ENCODE measurements at regions not wholly inside any gene's neighbourhood (a gene's known extent, or its start where the extent isn't known, plus 50 kb on each side); places are given as distances from the start of the nearest gene placed in this dataset.

DNA sequence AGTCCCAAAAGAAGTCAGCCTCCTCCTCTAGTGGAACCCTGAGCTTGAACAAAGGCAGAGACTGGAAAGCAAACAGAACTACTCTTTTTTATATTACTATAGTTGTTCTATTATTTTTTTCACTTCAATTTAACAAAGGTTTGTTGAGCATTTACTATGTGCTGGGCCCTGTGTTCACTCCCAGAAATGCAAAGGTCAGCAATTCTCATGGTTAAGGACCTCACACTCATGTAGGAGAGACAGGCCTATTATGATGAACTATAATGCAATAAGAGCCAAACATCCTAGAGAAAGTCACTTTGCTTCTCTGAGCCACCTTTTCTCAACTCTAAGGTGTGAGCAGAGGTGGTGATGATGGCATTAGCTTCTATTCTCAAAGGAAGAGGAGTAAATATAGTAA is 82.1 kb upstream of the ARHGEF3 start:
- no peak overlapping the region for H3K27ac Mint-ChIP-seq
- H3K27me3 Mint-ChIP-seq, result no peaks in the 10 kb centered on the region
- peaks cover 57% of the 10 kb centered on the region for H3K36me3 Mint-ChIP-seq
- CTCF ChIA-PET, result no interaction called here
- no peaks in the 10 kb centered on the region for H3K9me3 Mint-ChIP-seq
- H3K4me3 Mint-ChIP-seq, result no peak overlapping the region
- no peak for DNase-seq
- H3K4me1 Mint-ChIP-seq, result peaks cover 73% of the 10 kb centered on the region

DNA sequence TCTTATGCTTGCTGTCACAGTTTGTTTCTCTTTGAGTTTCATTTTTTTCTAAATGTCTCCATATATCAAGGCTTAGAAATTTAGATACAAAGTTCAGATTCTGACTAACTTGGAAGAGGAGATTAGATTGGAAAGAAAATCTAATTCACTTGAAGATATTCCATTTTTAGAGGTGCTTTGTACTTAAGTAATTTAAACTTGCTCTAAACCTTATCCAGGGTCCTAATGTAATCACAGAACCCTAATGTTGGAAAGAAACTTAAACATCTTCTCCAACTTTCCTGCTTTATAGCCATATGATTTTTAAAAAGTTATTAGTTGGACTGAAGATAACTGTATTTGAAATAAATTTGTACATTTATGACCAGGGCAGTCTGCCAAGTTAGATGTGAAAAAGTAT is 81.1 kb upstream of the ARHGEF3 start:
- H3K4me1 Mint-ChIP-seq, result peaks cover 73% of the 10 kb centered on the region
- no peak overlapping the region for H3K4me3 Mint-ChIP-seq
- no peaks in the 10 kb centered on the region for H3K27me3 Mint-ChIP-seq
- peaks cover 58% of the 10 kb centered on the region for H3K36me3 Mint-ChIP-seq
- CTCF ChIA-PET, result no interaction called here
- DNase-seq, result no peak
- H3K27ac Mint-ChIP-seq, result no peak overlapping the region
- no peaks in the 10 kb centered on the region for H3K9me3 Mint-ChIP-seq

DNA sequence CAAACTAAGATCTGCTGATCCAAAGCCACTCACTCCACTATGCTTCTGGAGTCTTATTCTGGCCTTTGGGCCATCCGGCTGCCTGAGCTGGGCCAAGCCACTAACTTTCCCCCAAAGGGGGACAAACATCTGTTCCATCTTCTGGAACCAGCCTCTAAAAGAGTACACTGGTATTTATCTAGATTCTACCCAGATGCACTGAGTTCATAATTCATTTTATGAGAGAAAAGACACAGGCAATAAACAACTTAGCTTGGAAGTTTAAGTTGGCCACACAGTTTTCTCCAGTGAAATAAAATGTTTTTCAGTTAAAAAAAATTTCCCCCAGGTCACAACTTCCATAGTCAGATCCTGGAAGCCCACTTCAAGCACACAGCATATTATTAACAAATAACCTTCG is 80.1 kb upstream of the ARHGEF3 start:
- no peak for DNase-seq
- CTCF ChIA-PET, result interaction anchor here (1.4 to 1.5 kb wide), 2 partner anchors 82 to 107 kb away, joined by 4 read pairs; no protein-coding TSS in a partner anchor
- Mint-ChIP-seq H3K36me3 (peaks cover 51% of the 10 kb centered on the region), H3K4me1 (peaks cover 70% of the 10 kb centered on the region), H3K4me3 (no peak overlapping the region), H3K9me3 (no peaks in the 10 kb centered on the region), H3K27me3 (no peaks in the 10 kb centered on the region), H3K27ac (no peak overlapping the region)

DNA sequence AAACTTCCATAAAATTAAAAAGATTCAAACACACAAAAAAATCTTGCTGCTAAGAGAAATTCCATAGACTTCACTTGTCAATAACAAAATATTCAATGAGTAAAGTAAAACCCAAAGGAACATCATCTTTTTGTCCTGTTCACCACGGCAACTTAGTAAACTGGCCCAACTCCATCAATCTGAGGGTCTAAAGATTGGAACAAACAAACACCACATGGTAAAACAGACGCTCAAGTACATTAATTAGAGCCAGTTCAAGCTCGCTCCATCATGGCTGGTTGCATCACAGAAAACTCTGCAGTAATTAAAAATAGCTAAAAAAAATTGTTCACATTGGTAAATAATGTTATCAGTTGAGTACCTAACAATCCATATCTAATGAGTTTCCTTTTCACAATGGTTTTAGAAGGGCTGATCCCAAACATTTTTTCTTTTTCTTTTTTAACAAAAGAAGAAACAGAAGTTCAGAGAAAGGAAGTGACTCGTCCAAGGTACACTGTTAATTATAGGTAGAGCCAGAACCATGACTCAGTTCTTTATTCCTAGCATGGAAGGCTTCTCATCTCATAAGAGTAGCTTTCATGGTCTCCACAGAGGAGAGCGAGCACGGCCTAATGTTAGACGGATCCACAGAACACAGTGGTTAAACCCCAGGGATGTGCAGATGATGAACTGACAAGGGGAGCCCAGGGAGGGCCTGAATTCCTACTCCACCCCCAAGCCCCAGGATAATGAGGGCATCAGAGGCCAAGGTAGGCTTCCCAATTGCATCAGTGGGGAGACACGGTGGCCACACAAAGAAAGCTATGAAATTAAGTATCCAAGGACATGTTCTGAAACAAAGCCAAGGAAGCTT is 79.2 kb upstream of the ARHGEF3 start:
- Mint-ChIP-seq H3K9me3 (no peaks in the 10 kb centered on the region), H3K27ac (no peak overlapping the region), H3K4me3 (no peak overlapping the region), H3K27me3 (no peaks in the 10 kb centered on the region), H3K4me1 (peaks cover 69% of the 10 kb centered on the region), H3K36me3 (peaks cover 44% of the 10 kb centered on the region)
- DNase-seq, result no peak
- CTCF ChIA-PET, result interaction anchor here (1.4 to 1.5 kb wide), 2 partner anchors 81 to 108 kb away, joined by 4 read pairs; no protein-coding TSS in a partner anchor

DNA sequence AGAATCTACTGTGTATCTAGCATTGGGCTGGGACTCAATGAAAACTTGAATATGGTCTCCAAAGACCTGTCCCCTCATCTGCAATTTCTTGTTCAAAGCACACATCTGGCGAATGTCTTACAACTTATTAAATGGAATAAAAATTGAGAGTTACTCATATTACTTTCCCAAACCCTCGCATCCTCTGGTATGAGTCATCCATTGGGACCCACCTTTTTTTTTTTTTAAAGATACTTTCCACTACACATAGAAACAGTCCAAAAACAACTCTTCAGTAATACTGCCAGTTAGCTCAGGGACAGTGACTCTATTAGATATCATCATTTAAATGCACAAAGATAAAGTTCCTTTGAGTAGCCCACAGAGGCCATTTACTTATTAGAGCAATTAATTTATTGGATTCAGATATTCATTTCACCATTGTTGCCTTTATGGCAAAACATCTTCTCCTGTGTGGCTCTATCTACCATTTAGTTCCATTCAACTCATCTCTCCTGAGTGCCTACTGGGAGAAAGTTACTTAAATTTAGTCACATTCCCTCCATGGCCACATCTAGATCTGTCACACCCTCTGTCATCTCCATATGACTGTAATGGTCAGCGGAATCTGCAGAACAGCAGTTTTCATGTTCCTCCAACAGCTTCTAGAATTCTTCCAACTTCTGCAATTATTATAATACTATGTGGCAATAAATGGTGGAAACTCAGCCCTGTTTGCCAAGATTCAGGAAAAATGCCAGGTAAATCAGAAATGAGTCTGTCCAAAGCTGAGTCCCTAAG is 77.9 kb upstream of the ARHGEF3 start:
- no peak overlapping the region for H3K4me3 Mint-ChIP-seq
- peaks cover 35% of the 10 kb centered on the region for H3K36me3 Mint-ChIP-seq
- no peaks in the 10 kb centered on the region for H3K27me3 Mint-ChIP-seq
- DNase-seq, result no peak
- CTCF ChIA-PET, result interaction anchor here (2.3 kb wide), 1 partner anchor 79 kb away, joined by 10 read pairs; no protein-coding TSS in a partner anchor
- no peak overlapping the region for H3K27ac Mint-ChIP-seq
- no peaks in the 10 kb centered on the region for H3K9me3 Mint-ChIP-seq
- H3K4me1 Mint-ChIP-seq, result peaks cover 67% of the 10 kb centered on the region

DNA sequence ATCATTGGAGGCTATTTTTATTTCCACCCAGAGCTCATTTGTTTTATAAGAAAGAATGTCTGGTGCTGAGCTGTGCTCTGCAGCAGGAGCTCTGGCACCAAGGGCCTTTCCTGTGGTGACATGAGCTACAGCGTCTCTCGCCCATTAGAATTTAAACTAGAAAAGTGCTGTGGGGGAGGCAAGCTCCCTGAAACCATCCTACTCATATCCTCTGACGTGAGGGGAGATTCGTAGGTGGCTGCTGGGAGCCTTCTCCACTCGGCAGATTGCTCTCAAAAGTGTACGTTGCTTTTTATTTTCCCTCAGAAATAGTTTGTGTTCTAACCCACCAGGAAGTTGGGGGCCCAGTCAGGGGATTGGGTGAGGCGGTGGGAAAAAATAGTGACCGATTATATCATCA is 76.3 kb upstream of the ARHGEF3 start:
- peaks cover 70% of the 10 kb centered on the region for H3K4me1 Mint-ChIP-seq
- peaks cover 43% of the 10 kb centered on the region for H3K36me3 Mint-ChIP-seq
- peaks cover 3% of the 10 kb centered on the region for H3K9me3 Mint-ChIP-seq
- H3K27ac Mint-ChIP-seq, result peak overlapping the region; percentile 87
- CTCF ChIA-PET, result interaction anchor here (1.0 to 2.3 kb wide), 10 partner anchors 9 to 117 kb away, joined by 3 to 10 read pairs (median 4); no protein-coding TSS in a partner anchor
- H3K4me3 Mint-ChIP-seq, result no peak overlapping the region
- peak; percentile 46 for DNase-seq
- no peaks in the 10 kb centered on the region for H3K27me3 Mint-ChIP-seq

DNA sequence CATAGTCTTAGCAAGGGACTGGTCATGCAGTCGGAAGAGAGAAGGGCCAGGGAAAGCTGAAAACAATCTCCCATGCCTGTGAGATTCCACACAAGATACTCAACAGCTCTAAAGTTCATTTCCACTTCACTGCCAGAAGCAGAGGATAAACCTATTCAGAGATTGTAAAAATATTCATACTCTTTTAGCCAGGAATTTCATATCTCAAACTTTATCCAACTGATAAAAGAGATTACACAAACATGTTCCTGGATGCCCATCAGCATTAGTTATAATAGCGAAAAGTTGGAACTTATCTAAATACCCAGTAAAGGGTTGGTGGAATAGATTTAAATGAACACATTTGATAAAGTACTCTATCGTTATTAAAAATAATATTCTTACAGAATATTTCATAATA is 75.2 kb upstream of the ARHGEF3 start:
- Mint-ChIP-seq H3K4me3 (no peak overlapping the region), H3K9me3 (peaks cover 3% of the 10 kb centered on the region), H3K27me3 (no peaks in the 10 kb centered on the region), H3K36me3 (peaks cover 37% of the 10 kb centered on the region), H3K27ac (no peak overlapping the region), H3K4me1 (peaks cover 66% of the 10 kb centered on the region)
- no peak for DNase-seq
- CTCF ChIA-PET, result interaction anchor here (1.4 to 2.3 kb wide), 3 partner anchors 11 to 25 kb away, joined by 3 to 8 read pairs (median 7); no protein-coding TSS in a partner anchor

DNA sequence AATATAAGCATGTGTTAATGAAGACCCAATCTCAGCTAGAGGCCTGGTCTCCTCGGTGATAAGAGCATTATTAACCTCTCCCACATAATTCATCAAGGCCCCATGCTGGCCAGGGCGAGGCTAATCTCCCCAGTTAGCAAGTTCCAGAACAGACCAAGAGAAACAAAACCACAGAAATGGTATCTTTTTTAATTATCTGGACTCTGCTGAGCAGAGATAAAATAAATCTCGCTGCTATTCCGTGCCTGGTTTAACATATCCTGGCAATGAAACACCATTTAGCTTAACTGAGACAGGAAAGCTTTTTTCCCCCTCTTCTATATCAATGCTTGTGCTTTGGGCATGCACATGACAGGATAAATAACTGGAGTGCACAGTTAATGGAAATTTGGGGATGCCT is 72.5 kb upstream of the ARHGEF3 start:
- Mint-ChIP-seq H3K27ac (no peak overlapping the region), H3K27me3 (no peaks in the 10 kb centered on the region), H3K9me3 (peaks cover 3% of the 10 kb centered on the region), H3K36me3 (peaks cover 14% of the 10 kb centered on the region), H3K4me3 (no peak overlapping the region), H3K4me1 (peaks cover 50% of the 10 kb centered on the region)
- DNase-seq, result no peak
- CTCF ChIA-PET, result interaction anchor here (0.9 kb wide), 2 partner anchors 8 to 16 kb away, joined by 3 read pairs; no protein-coding TSS in a partner anchor

DNA sequence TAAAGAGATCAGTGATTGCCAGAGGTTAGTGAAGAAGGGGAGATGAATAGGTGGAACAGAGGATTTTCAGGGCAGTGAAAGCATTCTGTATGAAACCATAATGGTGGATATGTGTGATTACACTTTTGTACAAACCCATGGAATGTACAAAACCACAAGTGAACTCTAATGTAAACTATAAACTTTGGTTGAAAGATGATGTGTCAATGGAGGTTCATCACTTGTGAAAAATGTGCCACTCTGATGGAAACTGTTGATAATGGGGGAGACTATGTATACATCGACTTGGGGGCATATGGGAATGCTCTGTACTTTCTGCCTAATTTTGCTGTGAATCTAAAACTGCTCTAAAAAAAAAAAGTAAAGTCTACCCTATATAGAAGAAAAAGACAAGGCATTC is 68.7 kb upstream of the ARHGEF3 start:
- CTCF ChIA-PET, result interaction anchor here (0.9 kb wide), 1 partner anchor 9 kb away, joined by 3 read pairs; no protein-coding TSS in a partner anchor
- no peak overlapping the region for H3K27ac Mint-ChIP-seq
- no peak for DNase-seq
- H3K36me3 Mint-ChIP-seq, result peaks cover 16% of the 10 kb centered on the region
- H3K27me3 Mint-ChIP-seq, result no peaks in the 10 kb centered on the region
- H3K4me1 Mint-ChIP-seq, result peaks cover 27% of the 10 kb centered on the region
- H3K4me3 Mint-ChIP-seq, result no peak overlapping the region
- peaks cover 3% of the 10 kb centered on the region for H3K9me3 Mint-ChIP-seq

DNA sequence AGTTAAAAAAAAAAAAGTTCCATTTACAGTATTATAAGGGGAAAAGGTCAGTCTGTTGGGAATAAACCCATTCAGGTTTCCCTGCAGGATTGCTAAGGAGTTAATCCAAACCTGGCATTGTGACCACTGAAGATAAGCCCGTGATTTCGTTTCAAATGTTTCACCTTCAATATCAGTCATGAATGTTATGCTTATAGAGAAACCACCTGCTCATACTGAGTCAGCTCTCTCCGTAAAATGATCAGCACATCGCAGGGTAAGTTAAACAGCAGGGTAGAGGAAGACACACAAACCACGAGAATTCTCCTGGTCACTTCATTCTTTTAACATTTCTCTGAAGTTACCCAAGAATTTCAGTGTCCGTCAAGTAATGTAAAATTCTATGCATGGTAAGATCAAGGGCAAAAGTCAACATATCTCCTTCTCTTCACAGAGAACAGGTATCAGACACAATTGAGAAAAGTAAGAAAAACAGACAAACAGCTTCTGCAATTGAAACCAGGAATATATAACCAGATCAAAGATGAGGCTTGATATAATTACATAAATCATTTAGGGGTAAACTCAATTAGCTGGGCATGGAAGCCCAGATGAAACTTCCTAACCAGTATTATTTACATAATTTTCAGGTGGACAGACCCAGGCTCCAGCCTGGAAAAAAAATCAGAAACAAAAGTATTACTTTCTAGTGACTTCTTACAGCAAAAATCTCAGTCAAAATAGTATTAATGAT is 67.6 kb upstream of the ARHGEF3 start:
- Mint-ChIP-seq H3K27me3 (no peaks in the 10 kb centered on the region), H3K36me3 (peaks cover 18% of the 10 kb centered on the region), H3K4me1 (peaks cover 28% of the 10 kb centered on the region), H3K4me3 (no peak overlapping the region), H3K27ac (no peak overlapping the region), H3K9me3 (peaks cover 3% of the 10 kb centered on the region)
- no peak for DNase-seq
- CTCF ChIA-PET, result interaction anchor here (1.2 to 2.4 kb wide), 3 partner anchors 9 to 47 kb away, joined by 3 to 5 read pairs (median 5); no protein-coding TSS in a partner anchor

DNA sequence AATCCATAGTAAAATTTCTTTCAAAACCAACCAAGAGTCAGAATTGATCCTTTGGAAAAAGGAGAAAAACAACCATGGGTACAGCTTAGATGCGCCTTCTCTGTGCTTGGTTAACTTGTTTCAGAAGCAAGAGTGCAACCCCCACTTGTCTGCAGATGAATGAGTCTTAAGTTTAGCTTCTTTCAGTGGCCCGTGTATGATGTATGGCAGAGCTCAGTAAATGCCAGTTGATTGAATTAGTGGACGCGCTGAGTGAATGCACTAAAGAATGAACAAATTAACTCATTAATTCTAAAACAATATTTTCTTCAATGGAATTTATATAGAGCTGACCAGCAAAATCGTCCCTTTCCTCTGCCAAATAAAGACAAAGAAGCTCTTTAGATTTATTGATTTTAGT is 67.0 kb upstream of the ARHGEF3 start:
- no peak overlapping the region for H3K4me3 Mint-ChIP-seq
- CTCF ChIA-PET, result interaction anchor here (1.2 to 2.4 kb wide), 3 partner anchors 9 to 48 kb away, joined by 3 to 5 read pairs (median 5); no protein-coding TSS in a partner anchor

DNA sequence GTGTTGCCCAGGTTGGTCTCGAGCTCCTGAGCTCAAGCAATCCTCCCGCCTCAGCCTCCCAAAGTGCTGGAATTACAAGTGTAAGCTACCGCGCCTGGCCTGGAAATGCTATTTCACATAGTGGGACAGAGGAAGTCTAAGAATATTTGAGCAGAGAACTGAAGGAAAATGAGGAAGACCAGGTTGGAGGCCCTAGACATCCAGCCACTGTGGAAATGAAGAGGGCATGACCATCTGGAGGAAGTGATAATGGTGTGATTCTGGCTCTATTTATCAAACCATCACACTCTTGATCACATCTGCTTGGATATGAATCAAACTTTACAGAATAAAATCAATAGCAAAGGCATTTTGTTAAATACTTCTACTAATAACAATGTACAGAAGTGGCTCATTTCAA is 65.9 kb upstream of the ARHGEF3 start:
- CTCF ChIA-PET, result interaction anchor here (1.4 to 2.4 kb wide), 2 partner anchors 10 to 121 kb away, joined by 3 to 5 read pairs; no protein-coding TSS in a partner anchor
- H3K27ac Mint-ChIP-seq, result no peak overlapping the region
- no peaks in the 10 kb centered on the region for H3K9me3 Mint-ChIP-seq
- H3K36me3 Mint-ChIP-seq, result peaks cover 15% of the 10 kb centered on the region
- no peaks in the 10 kb centered on the region for H3K27me3 Mint-ChIP-seq
- no peak for DNase-seq
- H3K4me3 Mint-ChIP-seq, result no peak overlapping the region
- H3K4me1 Mint-ChIP-seq, result peaks cover 38% of the 10 kb centered on the region

More for the DNA sequence above, 67.0 kb upstream of the ARHGEF3 start:
- H3K36me3 Mint-ChIP-seq, result peaks cover 19% of the 10 kb centered on the region
- no peak for DNase-seq
- no peaks in the 10 kb centered on the region for H3K27me3 Mint-ChIP-seq
- H3K27ac Mint-ChIP-seq, result no peak overlapping the region
- peaks cover 31% of the 10 kb centered on the region for H3K4me1 Mint-ChIP-seq
- peaks cover 3% of the 10 kb centered on the region for H3K9me3 Mint-ChIP-seq

DNA sequence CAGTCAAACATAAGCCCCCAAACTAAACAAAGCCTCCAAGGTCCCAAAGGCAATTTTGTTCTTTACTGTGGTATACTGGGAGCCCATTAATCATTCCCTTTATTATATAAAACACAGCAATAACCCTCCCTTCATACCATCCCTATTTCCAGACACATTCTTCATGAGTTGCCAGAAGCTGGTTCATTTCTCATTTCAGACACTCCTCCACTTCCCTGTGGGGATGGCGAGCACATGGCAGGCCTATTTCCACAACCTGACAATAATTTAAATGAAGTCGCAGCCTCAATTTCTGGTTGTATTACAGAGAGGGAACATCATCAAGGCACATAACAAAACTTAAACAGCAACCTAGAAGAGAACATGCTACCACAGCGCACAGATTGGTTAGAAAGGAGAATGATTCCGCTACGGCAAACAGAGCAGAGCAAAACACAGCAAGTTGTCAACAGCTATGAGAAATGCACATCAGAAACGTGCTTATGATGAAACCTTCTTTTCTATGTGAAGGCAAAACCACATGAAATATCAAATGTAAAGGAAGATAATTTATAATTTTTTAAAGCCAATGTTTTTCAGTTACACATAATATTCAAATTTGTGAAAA is 63.3 kb upstream of the ARHGEF3 start:
- DNase-seq, result no peak
- H3K36me3 Mint-ChIP-seq, result peaks cover 16% of the 10 kb centered on the region
- no peaks in the 10 kb centered on the region for H3K27me3 Mint-ChIP-seq
- CTCF ChIA-PET, result interaction anchor here (1.0 to 2.2 kb wide), 3 partner anchors 12 to 65 kb away, joined by 3 to 8 read pairs (median 4); partner anchors contain the start of gene ARHGEF3
- no peak overlapping the region for H3K4me3 Mint-ChIP-seq
- peaks cover 55% of the 10 kb centered on the region for H3K4me1 Mint-ChIP-seq
- no peaks in the 10 kb centered on the region for H3K9me3 Mint-ChIP-seq
- H3K27ac Mint-ChIP-seq, result no peak overlapping the region
